ENCODE measurements at regions not wholly inside any gene's neighbourhood (a gene's known extent, or its start where the extent isn't known, plus 50 kb on each side); places are given as distances from the start of the nearest gene placed in this dataset.

DNA sequence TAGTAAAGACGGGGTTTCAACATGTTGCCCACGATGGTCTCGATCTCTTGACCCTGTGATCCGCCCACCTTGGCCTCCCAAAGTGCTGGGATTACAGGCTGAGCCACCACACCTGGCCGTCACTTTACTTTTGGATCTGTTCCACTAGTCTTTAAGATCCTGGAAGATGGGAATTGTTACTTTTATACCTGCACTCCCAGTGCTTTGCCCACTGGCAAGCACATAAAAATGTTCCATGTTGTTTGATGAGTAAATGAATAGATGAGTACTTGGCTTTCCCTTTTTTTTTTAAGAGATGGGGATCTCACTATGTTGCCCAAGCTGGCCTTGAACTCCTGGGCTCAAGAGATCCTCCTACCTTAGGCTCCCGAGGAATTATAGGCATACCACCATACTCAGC, 84.8 kb upstream of the SASH1 start:
- no peak for DNase-seq

DNA sequence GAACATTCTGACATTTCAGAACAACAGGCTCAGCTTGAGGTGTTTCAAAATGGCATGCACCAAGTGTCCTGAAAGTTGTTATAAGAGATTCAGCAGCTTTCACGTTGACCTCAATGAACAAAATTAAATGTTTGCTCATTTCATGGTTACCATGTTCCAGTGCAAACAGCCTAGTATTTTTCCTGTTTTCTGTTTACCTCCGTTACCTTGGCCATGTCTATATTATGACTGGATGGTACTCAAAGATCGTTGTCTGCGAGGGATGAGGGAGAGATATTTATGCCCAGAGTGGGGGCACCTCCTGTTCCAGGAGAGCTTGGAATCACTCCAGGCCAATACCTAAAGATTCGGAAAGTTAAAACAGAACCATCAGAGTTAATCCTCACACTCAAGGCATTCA, 83.8 kb upstream of the SASH1 start:
- DNase-seq = no peak

DNA sequence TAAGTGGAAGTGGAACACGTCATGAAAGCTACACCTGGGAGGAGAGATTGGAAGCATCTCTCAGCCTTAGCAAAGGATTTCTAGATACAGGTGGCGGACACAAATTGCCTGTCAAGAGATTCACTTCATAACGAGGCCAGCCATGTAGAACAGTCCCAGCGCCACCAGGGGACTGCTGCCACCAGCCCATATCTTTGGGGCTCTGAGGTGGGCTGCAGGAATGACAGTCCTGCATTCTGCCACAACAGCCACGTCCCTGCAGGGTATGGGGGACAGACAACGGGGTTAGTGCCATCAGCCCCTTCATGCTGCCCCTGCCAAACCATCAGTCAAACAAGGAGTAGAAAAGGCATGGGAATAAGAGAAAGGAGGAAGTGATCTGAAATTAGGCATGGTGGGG, 81.2 kb upstream of the SASH1 start:
- no peak for DNase-seq

DNA sequence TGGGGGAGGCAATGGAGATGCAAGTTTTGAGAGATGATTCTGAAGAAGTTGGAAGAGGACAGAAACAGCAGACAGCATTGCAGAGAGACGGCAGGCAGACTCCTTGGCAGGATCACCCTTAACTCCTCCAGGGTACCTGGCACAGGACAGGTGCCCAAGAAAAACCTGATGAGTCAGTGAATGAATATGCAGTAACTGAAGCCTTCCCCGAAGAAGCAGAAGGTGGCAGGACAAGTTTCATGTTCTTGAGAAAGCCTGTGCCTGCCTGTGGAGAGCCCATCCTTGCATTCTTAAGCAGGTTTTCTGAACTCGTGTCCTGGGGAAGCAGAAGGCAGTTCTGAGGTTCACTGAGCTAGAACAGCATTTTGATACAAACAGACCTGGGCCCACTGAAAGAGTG, 79.6 kb upstream of the SASH1 start:
- DNase-seq = no peak

DNA sequence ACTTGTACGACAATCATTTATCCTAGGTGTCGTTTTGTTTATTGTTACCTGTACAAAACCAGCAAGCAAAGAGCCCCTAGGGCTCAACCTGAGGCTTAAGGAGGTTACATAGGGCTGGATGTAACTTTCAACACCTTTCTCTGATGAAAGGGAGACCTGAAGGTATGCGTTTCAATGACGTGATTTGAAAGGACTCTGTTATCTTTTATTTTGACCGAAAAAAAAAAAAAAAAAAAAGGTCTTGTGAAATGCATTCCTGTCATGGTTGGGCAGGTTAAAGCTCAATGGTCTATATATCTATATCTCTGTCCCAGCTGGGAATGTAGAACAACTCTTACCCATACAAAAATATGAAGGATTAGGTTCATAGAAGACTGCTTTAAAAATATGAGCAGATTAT, 78.7 kb upstream of the SASH1 start:
- no peak for DNase-seq

- no peak for DNase-seq
These were observed 77.6 kb upstream of the SASH1 start for GRCh38 chr6:148265054-148265453.

DNA sequence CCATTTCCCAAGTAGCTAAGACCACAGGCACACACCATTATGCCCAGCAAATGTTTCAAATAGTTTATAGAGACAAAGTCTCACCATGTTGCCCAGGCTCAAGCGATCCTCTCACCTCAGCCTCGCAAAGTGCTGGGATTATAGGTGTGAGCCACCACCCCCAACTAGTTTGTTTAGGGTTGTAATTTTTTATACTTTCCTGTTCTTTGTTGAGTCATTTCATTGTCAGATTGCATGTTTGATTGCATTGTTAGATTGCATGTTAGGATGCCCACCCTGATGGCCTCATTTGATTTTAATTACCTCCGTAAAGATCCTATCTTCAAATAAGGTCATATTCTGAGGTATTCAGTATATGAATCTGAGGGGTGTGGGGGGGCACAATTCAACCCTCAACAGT, 73.3 kb upstream of the SASH1 start:
- peak; percentile 55 for DNase-seq

DNA sequence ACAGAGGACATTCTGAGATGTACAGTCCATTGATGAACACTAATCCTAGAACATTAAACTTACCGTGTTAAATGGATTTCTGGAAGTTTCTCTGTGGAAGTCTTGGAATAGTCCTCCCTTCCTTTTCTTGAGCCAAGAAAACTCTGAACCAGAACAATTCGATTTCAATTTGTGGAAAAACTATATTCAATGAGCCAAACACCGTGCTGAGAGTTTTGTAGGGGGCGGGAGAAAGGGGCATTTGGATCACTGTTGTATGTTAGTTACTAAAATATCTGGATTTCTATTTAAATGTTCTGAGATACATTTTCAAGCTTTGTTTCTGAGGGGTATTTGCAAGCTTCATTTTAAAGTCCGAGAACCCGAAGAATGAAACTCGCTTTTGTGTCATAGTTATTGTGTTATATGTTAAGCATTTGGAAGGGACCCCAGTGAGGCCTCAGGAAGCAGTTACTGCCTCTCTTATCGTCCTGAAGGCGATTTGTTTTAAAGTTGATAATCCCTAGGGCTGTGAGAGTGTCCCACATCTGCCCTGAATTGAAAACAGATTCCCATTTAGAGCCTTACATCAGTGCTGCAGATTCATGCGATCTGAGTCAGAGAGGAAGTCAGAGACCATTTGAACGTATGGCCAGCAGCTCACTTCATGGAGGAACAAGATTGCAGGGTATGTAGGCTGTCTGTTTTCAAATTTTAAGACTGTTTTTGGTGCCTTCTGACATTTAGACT, 70.8 kb upstream of the SASH1 start:
- DNase-seq = peak; percentile 77

DNA sequence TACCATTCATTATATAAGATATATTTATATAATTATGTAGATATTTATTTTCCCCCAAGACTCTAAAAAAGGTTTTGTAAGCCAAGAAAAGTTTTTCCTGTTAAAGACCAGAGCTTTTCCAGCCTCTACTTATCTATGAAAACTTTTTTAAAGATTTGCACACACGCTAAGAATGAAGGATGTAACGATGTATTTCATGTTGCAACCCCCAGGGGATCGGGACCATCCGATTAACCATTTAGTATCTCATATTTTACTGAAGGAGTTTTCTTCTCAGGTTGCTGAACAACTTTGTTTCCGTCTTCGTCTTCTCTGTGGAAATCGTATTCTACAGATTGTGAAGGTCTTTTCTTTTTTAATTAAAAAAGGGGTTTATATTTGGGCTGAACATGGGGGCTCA, 70.0 kb upstream of the SASH1 start:
- DNase-seq = no peak

- no peak for DNase-seq
These were observed 68.5 kb upstream of the SASH1 start for GRCh38 chr6:148273962-148274752.

GRCh38 chr6:148274809-148275208, 67.8 kb upstream of the SASH1 start:
- DNase-seq = no peak

DNA sequence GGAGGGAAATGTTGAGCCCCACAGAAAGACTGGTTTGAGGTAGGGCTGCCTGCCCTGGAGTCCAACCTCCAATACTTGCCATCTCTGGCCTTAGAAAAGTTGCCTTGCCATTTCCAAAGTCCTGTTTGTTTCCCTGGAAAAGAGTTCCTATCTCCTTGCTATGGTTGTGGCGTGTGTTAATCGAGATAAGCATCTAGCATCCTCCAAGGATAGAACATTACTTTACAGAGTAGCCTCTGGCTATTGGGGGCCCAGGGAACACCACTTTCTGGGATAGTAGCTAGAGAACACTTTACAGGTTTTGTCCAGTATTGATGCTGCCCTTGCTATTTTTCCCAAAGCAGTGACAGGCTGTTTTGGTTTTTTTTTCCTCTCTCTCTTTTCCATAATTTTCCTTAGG, 57.4 kb upstream of the SASH1 start:
- no peak for DNase-seq

- DNase-seq = no peak
These were observed 56.1 kb upstream of the SASH1 start for GRCh38 chr6:148286563-148286962.

DNA sequence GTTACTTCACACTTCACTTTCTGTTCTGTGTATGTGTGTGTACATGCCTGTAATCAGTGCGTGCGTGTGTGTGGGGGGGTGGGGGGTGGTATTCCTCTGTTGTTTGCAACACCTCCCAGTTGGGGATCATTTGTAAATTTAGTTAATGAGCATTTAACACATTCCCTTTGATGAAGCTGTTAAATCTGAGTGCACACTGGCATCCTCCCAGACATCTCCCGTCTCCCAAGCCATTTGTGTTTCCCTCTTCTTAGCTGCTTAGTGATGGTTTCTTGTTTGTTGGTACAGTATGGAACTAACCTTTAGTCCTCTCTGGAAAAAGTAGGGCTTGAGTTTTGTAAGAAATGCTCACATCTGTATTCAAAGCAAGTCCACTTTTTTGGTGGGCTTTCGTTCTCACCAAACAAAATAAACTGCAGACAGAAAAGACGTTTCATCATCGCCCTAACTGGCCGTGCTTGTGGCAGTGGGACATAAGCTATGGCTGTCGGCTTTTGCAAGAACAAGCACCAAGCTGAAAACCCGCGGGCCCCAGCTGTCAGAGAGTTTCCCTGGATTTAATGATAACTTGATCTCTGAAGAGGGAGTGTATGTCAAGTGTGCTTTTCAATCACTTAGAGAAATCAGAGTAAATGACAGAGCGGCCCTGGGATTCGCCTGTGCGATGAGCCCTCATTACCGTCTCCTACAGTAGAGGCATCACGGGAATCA, 54.9 kb upstream of the SASH1 start:
- DNase-seq = no peak

DNA sequence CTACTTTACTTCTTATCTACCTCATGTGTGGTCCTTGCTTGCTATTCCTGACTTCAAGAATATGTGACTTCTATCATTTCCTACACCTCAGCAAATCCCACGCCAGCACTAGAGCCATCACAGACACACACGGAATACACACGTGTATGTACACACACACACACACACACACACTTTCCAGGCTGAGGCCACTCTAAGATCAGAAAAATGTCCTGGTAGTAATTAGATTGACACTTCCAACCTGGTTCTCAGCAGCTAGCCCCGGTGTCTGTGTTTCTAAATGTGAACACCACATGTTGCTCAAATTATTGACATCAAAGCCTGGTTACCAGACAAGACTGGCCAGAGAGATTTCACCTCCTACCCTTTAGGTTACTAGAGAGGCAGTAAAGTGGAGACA, 54.1 kb upstream of the SASH1 start:
- DNase-seq = no peak

GRCh38 chr6:148289153-148289552, 53.5 kb upstream of the SASH1 start:
- peak; percentile 42 for DNase-seq

- DNase-seq = peak; percentile 25
These were observed 50.8 kb upstream of the SASH1 start for GRCh38 chr6:148291876-148292275.

All from dermis blood vessel endothelial cell (primary cell).